Activated CD8-positive, alpha-beta memory T cell treated with anti-CD3 and anti-CD28 coated beads, Interleukin-2, amount 50 U/mL, for 24 hours (primary cell): ENCODE measurements at regions not wholly inside any gene's neighbourhood (a gene's known extent, or its start where the extent isn't known, plus 50 kb on each side); places are given as distances from the start of the nearest gene placed in this dataset.

Experiments
- DNase-seq: peaks from one replicate; pipeline ENCODE4 v3.0.0-alpha.2; 2020; ENCODE audit errors: extremely low read depth

- DNase-seq = no peak
Measured at GRCh38 chr1:244265507-244265906, 186.2 kb downstream of the ADSS2 start.

- no peak for DNase-seq
Measured at GRCh38 chr1:244269169-244269568, 182.5 kb downstream of the ADSS2 start.

- no peak for DNase-seq
Measured at GRCh38 chr1:244271004-244271403, 180.7 kb downstream of the ADSS2 start.

GRCh38 chr1:244271691-244272308 lies 179.9 kb downstream of the ADSS2 start:
- no peak for DNase-seq

GRCh38 chr1:244272471-244273261 lies 179.0 kb downstream of the ADSS2 start:
- DNase-seq = peak; percentile 35

GRCh38 chr1:244273262-244273844 lies 178.4 kb downstream of the ADSS2 start:
- DNase-seq = no peak

- no peak for DNase-seq
Measured at GRCh38 chr1:244273845-244274619, 177.7 kb downstream of the ADSS2 start.

GRCh38 chr1:244276646-244277045 lies 175.1 kb downstream of the ADSS2 start:
- no peak for DNase-seq

GRCh38 chr1:244280201-244280600 lies 171.5 kb downstream of the ADSS2 start:
- DNase-seq = no peak

GRCh38 chr1:244280859-244281258 lies 170.8 kb downstream of the ADSS2 start:
- no peak for DNase-seq

- DNase-seq = no peak
Measured at GRCh38 chr1:244283772-244284171, 167.9 kb downstream of the ADSS2 start.

- DNase-seq = no peak
Measured at GRCh38 chr1:244284641-244285156, 167.0 kb downstream of the ADSS2 start.

GRCh38 chr1:244286341-244286740 lies 165.4 kb downstream of the ADSS2 start:
- DNase-seq = no peak

GRCh38 chr1:244287726-244288125 lies 164.0 kb downstream of the ADSS2 start:
- DNase-seq = no peak

- no peak for DNase-seq
Measured at GRCh38 chr1:244288663-244289062, 163.0 kb downstream of the ADSS2 start.

GRCh38 chr1:244289991-244290785 lies 161.5 kb downstream of the ADSS2 start:
- no peak for DNase-seq

GRCh38 chr1:244291236-244292201 lies 160.2 kb downstream of the ADSS2 start:
- no peak for DNase-seq

GRCh38 chr1:244294599-244295224 lies 157.0 kb downstream of the ADSS2 start:
- DNase-seq = no peak

GRCh38 chr1:244296003-244296402 lies 155.7 kb downstream of the ADSS2 start:
- no peak for DNase-seq

GRCh38 chr1:244296447-244296846 lies 155.3 kb downstream of the ADSS2 start:
- DNase-seq = no peak
